WI38 (cell line): ENCODE measurements at regions not wholly inside any gene's neighbourhood (a gene's known extent, or its start where the extent isn't known, plus 50 kb on each side); places are given as distances from the start of the nearest gene placed in this dataset.

Source experiments
- H3K4me3 ChIP-seq: 2 replicates; pipeline ENCODE4 v1.5.1; 2011; ENCODE audit warnings: low read depth, mild to moderate bottlenecking, control low read depth, low read length
- TF ChIP-seq, protein P1 (sequence below): IDR thresholded peaks from 2 replicates; pipeline ENCODE4 v1.5.1; 2012; ENCODE audit warnings: low read depth, mild to moderate bottlenecking, control low read depth, low read length

DNA sequence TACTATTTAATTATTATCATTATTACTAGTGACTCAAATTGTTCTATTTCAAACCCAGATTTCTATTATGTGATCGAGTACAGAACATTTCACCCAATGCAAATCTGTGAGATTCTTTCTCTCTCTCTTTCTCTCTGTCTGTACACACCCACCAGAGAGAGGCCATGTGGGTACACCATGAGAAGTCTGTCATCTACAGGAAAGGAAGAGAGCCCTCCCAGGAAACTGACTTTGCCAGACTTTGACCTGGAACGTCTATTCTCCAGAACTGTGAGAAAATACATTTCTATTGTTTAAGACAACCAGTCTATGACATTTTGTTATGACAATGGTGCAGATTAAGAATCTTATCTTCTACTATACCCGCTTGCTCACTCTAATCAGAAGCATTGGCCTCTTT is 1091.6 kb downstream of the TTLL7 start:
- TF ChIP-seq, protein P1, sequence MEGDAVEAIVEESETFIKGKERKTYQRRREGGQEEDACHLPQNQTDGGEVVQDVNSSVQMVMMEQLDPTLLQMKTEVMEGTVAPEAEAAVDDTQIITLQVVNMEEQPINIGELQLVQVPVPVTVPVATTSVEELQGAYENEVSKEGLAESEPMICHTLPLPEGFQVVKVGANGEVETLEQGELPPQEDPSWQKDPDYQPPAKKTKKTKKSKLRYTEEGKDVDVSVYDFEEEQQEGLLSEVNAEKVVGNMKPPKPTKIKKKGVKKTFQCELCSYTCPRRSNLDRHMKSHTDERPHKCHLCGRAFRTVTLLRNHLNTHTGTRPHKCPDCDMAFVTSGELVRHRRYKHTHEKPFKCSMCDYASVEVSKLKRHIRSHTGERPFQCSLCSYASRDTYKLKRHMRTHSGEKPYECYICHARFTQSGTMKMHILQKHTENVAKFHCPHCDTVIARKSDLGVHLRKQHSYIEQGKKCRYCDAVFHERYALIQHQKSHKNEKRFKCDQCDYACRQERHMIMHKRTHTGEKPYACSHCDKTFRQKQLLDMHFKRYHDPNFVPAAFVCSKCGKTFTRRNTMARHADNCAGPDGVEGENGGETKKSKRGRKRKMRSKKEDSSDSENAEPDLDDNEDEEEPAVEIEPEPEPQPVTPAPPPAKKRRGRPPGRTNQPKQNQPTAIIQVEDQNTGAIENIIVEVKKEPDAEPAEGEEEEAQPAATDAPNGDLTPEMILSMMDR, result no peak

DNA sequence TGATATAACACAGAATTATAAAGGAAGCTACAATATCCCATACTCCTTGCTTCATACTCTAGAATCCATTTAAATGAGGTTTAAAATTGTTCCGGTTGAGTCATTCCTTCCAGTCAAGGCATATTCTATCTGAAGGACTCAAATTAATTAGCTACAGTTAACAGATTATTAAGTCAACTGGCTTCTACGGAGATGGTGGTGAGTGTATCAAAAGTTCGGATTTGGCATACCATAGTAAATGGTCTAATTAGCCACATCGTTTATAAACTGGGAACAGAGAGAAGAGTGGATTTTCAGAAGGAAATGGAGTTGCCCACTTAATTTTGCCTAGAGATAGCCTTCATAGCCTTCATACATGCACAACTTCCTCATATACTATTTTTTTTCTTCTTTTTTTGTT is 1095.3 kb downstream of the TTLL7 start:
- TF ChIP-seq, protein P1, result no peak
- H3K4me3 ChIP-seq, result no peak overlapping the region

More for the DNA sequence above, 1091.6 kb downstream of the TTLL7 start:
- H3K4me3 ChIP-seq, result no peak overlapping the region

DNA sequence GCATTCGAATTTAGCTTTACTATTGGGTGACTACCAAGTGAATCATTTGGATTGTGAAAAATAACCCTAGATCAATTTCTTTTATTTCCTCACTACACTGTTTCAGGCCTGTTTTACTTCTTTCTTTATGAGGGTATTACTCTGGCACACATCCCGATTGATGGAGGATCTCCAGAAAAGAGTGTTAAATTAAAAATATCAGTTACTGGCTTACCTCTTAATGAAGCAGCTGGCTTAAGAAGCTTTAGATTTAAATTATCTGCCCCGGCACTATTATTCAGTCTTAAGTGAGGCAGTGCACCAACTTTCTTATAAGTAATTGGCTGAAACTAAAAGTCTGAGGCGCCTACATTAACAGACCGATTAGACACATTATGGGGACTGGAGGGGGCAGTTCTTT is 1097.4 kb downstream of the TTLL7 start:
- H3K4me3 ChIP-seq, result no peak overlapping the region
- TF ChIP-seq, protein P1, result no peak

DNA sequence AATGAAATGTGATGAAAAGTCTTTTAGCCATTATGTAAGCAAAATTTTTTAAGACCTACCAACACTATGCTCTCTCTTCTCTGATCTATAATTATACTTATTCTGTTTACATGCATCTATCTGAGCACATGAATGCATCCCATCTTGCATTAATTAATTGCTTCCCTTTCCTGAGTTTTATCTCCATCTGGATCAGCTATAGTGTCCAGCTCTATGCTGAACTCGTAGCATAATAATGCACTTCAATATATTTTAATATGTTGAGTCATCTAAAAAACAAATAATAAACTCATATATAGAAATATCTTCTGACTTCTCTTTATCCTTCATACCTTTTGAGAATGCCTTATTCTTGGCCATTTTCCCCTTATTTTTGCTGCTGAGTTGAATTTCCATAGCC is 1097.8 kb downstream of the TTLL7 start:
- TF ChIP-seq, protein P1, result no peak
- no peak overlapping the region for H3K4me3 ChIP-seq

DNA sequence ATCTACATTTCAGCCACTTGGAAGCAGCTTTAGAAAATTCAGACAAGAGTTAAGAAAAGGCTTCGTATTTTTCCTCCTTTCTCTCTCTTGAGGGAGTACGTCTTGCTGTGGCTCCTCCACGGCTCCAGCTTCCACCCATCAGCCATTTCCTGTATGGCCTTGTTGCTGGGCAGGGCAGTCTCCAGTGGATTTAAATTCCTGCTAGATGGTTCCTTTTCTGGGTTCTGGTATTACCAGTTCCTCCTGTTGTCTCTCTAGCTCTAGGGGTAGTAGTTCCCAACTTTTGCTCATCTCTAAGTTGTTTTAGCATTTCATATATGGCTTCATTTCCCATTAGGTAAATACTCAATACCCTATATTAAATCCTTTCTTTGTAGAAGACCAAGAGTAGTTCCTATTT is 1098.3 kb downstream of the ADGRL2 start:
- TF ChIP-seq, protein P1, result no peak
- H3K4me3 ChIP-seq, result no peak overlapping the region

DNA sequence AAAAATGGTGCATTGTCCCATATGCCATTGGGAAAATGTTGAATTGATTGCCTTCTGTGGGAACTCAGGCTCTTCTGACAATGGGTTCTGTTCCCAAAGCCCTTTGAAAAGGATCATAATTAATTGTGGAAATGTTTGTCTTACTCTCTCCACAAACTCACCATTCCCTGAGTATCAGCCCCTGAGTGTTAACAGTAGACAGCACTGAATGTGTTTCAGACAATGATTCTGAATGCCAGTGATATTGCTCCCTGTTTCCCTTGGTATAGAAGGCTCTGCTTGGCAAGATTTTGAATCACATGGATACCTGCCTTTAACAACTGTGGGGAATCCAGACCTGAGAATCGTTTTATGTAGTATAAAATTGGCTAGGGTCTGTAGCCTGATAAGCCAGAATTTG is 1096.8 kb downstream of the ADGRL2 start:
- TF ChIP-seq, protein P1, result no peak
- no peak overlapping the region for H3K4me3 ChIP-seq

DNA sequence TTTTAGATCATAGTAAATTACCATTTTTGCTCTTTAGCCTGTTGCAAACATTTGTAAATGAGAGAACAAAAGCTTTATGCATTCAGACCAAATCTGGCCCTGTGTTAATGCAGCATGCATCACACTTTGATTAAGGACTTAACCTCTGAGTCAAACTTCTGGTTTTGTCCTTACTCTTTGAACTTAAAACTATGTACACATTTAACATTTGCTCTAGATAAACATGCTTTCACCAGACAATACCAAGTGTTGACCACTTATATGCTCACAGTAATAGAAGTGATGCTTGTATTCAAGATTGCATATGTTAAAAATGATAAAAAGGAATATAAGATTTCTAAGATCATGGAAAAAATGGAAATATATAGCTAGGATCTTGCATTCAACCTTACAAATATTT is 1095.3 kb downstream of the ADGRL2 start:
- TF ChIP-seq, protein P1, result no peak
- H3K4me3 ChIP-seq, result no peak overlapping the region
